Fibroblast of villous mesenchyme (primary cell): ENCODE measurements at regions not wholly inside any gene's neighbourhood (a gene's known extent, or its start where the extent isn't known, plus 50 kb on each side); places are given as distances from the start of the nearest gene placed in this dataset.

Experiments
- DNase-seq: peaks from one replicate; pipeline ENCODE4 v3.0.0-alpha.2; 2010; ENCODE audit warnings: low read depth
- H3K4me3 ChIP-seq: 2 replicates; pipeline ENCODE4 v1.5.1; 2011; ENCODE audit warnings: low read depth, mild to moderate bottlenecking, low read length
- CTCF ChIP-seq: IDR thresholded peaks from 2 replicates; pipeline ENCODE4 v1.5.1; 2012; ENCODE audit warnings: low read depth, mild to moderate bottlenecking, low read length; ENCODE audit not compliant: insufficient read depth

GRCh38 chr19:27751044-27751391 is 1461.9 kb downstream of the UQCRFS1 start:
- no peak overlapping the region for H3K4me3 ChIP-seq
- no peak for TF ChIP-seq CTCF
- no peak for DNase-seq

GRCh38 chr19:27750391-27751043 is 1462.4 kb downstream of the UQCRFS1 start:
- no peak for DNase-seq
- H3K4me3 ChIP-seq = no peak overlapping the region
- TF ChIP-seq CTCF = no peak

- H3K4me3 ChIP-seq = no peak overlapping the region
- TF ChIP-seq CTCF = no peak
- DNase-seq = no peak
Observed at GRCh38 chr19:27748551-27749152, 1464.3 kb downstream of the UQCRFS1 start.

- no peak for TF ChIP-seq CTCF
- no peak overlapping the region for H3K4me3 ChIP-seq
- DNase-seq = no peak
Observed at GRCh38 chr19:27746691-27747380, 1466.1 kb downstream of the UQCRFS1 start.

- DNase-seq = no peak
- no peak overlapping the region for H3K4me3 ChIP-seq
- TF ChIP-seq CTCF = no peak
Observed at GRCh38 chr19:27745978-27746542, 1466.9 kb downstream of the UQCRFS1 start.

- DNase-seq = no peak
- H3K4me3 ChIP-seq = no peak overlapping the region
- TF ChIP-seq CTCF = no peak
Observed at GRCh38 chr19:27744926-27745768, 1467.8 kb downstream of the UQCRFS1 start.
